Effector memory CD4-positive, alpha-beta T cell (primary cell): ENCODE measurements at regions not wholly inside any gene's neighbourhood (a gene's known extent, or its start where the extent isn't known, plus 50 kb on each side); places are given as distances from the start of the nearest gene placed in this dataset.

ENCODE experiments used
- DNase-seq, 3 donors: peaks; one replicate each; pipeline ENCODE4 v3.0.0-alpha.2; 2020
- H3K27ac ChIP-seq: 2 replicates; pipeline ENCODE4 v1.7.0; 2013; ENCODE audit warnings: mild to moderate bottlenecking, low read length, moderate library complexity; ENCODE audit not compliant: insufficient read depth, poor library complexity, severe bottlenecking
- H3K27me3 ChIP-seq: replicated peaks from 2 replicates; pipeline ENCODE4 v1.7.0; 2013; ENCODE audit warnings: mild to moderate bottlenecking, low read length; ENCODE audit not compliant: insufficient read depth, control insufficient read depth, poor library complexity, severe bottlenecking
- H3K36me3 ChIP-seq: 2 replicates; pipeline ENCODE4 v1.7.0; 2013; ENCODE audit warnings: mild to moderate bottlenecking, low read length, moderate library complexity; ENCODE audit not compliant: control insufficient read depth, insufficient read depth
- H3K4me1 ChIP-seq: 2 replicates; pipeline ENCODE4 v1.7.0; 2013; ENCODE audit warnings: low read length, mild to moderate bottlenecking; ENCODE audit not compliant: control insufficient read depth, insufficient read depth, poor library complexity, severe bottlenecking
- H3K4me3 ChIP-seq: 2 replicates; pipeline ENCODE4 v1.7.0; 2013; ENCODE audit warnings: low read length, low read depth, mild to moderate bottlenecking; ENCODE audit not compliant: insufficient read depth, poor library complexity, severe bottlenecking
- H3K9me3 ChIP-seq: 2 replicates; pipeline ENCODE4 v1.7.0; 2013; ENCODE audit warnings: mild to moderate bottlenecking, low read length, moderate library complexity; ENCODE audit not compliant: control insufficient read depth

DNA sequence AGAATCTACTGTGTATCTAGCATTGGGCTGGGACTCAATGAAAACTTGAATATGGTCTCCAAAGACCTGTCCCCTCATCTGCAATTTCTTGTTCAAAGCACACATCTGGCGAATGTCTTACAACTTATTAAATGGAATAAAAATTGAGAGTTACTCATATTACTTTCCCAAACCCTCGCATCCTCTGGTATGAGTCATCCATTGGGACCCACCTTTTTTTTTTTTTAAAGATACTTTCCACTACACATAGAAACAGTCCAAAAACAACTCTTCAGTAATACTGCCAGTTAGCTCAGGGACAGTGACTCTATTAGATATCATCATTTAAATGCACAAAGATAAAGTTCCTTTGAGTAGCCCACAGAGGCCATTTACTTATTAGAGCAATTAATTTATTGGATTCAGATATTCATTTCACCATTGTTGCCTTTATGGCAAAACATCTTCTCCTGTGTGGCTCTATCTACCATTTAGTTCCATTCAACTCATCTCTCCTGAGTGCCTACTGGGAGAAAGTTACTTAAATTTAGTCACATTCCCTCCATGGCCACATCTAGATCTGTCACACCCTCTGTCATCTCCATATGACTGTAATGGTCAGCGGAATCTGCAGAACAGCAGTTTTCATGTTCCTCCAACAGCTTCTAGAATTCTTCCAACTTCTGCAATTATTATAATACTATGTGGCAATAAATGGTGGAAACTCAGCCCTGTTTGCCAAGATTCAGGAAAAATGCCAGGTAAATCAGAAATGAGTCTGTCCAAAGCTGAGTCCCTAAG lies 77.9 kb upstream of the ARHGEF3 start:
- Histone ChIP-seq H3K4me3 (no peak overlapping the region), H3K9me3 (no peaks in the 10 kb centered on the region), H3K36me3 (no peaks in the 10 kb centered on the region), H3K4me1 (peaks cover 13% of the 10 kb centered on the region), H3K27ac (no peak overlapping the region), H3K27me3 (no peaks in the 10 kb centered on the region)
- DNase-seq: no peak

DNA sequence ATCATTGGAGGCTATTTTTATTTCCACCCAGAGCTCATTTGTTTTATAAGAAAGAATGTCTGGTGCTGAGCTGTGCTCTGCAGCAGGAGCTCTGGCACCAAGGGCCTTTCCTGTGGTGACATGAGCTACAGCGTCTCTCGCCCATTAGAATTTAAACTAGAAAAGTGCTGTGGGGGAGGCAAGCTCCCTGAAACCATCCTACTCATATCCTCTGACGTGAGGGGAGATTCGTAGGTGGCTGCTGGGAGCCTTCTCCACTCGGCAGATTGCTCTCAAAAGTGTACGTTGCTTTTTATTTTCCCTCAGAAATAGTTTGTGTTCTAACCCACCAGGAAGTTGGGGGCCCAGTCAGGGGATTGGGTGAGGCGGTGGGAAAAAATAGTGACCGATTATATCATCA lies 76.3 kb upstream of the ARHGEF3 start:
- Histone ChIP-seq H3K36me3 (no peaks in the 10 kb centered on the region), H3K27me3 (no peaks in the 10 kb centered on the region), H3K4me1 (peaks cover 10% of the 10 kb centered on the region), H3K4me3 (no peak overlapping the region), H3K9me3 (no peaks in the 10 kb centered on the region), H3K27ac (peak overlapping the region; percentile 30)
- peak in 1 of 3 donors; percentile 4 for DNase-seq

DNA sequence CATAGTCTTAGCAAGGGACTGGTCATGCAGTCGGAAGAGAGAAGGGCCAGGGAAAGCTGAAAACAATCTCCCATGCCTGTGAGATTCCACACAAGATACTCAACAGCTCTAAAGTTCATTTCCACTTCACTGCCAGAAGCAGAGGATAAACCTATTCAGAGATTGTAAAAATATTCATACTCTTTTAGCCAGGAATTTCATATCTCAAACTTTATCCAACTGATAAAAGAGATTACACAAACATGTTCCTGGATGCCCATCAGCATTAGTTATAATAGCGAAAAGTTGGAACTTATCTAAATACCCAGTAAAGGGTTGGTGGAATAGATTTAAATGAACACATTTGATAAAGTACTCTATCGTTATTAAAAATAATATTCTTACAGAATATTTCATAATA lies 75.2 kb upstream of the ARHGEF3 start:
- peaks cover 10% of the 10 kb centered on the region for H3K4me1 ChIP-seq
- no peak overlapping the region for H3K27ac ChIP-seq
- no peaks in the 10 kb centered on the region for H3K36me3 ChIP-seq
- no peak for DNase-seq
- H3K4me3 ChIP-seq: no peak overlapping the region
- no peaks in the 10 kb centered on the region for H3K27me3 ChIP-seq
- H3K9me3 ChIP-seq: no peaks in the 10 kb centered on the region

DNA sequence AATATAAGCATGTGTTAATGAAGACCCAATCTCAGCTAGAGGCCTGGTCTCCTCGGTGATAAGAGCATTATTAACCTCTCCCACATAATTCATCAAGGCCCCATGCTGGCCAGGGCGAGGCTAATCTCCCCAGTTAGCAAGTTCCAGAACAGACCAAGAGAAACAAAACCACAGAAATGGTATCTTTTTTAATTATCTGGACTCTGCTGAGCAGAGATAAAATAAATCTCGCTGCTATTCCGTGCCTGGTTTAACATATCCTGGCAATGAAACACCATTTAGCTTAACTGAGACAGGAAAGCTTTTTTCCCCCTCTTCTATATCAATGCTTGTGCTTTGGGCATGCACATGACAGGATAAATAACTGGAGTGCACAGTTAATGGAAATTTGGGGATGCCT lies 72.5 kb upstream of the ARHGEF3 start:
- H3K4me3 ChIP-seq: no peak overlapping the region
- H3K27me3 ChIP-seq: no peaks in the 10 kb centered on the region
- no peaks in the 10 kb centered on the region for H3K36me3 ChIP-seq
- DNase-seq: no peak
- H3K9me3 ChIP-seq: no peaks in the 10 kb centered on the region
- peaks cover 15% of the 10 kb centered on the region for H3K4me1 ChIP-seq
- no peak overlapping the region for H3K27ac ChIP-seq

DNA sequence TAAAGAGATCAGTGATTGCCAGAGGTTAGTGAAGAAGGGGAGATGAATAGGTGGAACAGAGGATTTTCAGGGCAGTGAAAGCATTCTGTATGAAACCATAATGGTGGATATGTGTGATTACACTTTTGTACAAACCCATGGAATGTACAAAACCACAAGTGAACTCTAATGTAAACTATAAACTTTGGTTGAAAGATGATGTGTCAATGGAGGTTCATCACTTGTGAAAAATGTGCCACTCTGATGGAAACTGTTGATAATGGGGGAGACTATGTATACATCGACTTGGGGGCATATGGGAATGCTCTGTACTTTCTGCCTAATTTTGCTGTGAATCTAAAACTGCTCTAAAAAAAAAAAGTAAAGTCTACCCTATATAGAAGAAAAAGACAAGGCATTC lies 68.7 kb upstream of the ARHGEF3 start:
- no peak overlapping the region for H3K4me3 ChIP-seq
- H3K27ac ChIP-seq: no peak overlapping the region
- H3K4me1 ChIP-seq: peaks cover 8% of the 10 kb centered on the region
- H3K9me3 ChIP-seq: no peaks in the 10 kb centered on the region
- H3K36me3 ChIP-seq: no peaks in the 10 kb centered on the region
- no peak for DNase-seq
- H3K27me3 ChIP-seq: no peaks in the 10 kb centered on the region

DNA sequence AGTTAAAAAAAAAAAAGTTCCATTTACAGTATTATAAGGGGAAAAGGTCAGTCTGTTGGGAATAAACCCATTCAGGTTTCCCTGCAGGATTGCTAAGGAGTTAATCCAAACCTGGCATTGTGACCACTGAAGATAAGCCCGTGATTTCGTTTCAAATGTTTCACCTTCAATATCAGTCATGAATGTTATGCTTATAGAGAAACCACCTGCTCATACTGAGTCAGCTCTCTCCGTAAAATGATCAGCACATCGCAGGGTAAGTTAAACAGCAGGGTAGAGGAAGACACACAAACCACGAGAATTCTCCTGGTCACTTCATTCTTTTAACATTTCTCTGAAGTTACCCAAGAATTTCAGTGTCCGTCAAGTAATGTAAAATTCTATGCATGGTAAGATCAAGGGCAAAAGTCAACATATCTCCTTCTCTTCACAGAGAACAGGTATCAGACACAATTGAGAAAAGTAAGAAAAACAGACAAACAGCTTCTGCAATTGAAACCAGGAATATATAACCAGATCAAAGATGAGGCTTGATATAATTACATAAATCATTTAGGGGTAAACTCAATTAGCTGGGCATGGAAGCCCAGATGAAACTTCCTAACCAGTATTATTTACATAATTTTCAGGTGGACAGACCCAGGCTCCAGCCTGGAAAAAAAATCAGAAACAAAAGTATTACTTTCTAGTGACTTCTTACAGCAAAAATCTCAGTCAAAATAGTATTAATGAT lies 67.6 kb upstream of the ARHGEF3 start:
- no peak for DNase-seq
- no peaks in the 10 kb centered on the region for H3K9me3 ChIP-seq
- H3K4me3 ChIP-seq: peak overlapping the region; percentile 1
- no peaks in the 10 kb centered on the region for H3K27me3 ChIP-seq
- H3K4me1 ChIP-seq: peaks cover 8% of the 10 kb centered on the region
- H3K36me3 ChIP-seq: no peaks in the 10 kb centered on the region
- no peak overlapping the region for H3K27ac ChIP-seq

DNA sequence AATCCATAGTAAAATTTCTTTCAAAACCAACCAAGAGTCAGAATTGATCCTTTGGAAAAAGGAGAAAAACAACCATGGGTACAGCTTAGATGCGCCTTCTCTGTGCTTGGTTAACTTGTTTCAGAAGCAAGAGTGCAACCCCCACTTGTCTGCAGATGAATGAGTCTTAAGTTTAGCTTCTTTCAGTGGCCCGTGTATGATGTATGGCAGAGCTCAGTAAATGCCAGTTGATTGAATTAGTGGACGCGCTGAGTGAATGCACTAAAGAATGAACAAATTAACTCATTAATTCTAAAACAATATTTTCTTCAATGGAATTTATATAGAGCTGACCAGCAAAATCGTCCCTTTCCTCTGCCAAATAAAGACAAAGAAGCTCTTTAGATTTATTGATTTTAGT lies 67.0 kb upstream of the ARHGEF3 start:
- no peak overlapping the region for H3K27ac ChIP-seq
- H3K27me3 ChIP-seq: no peaks in the 10 kb centered on the region
- no peaks in the 10 kb centered on the region for H3K36me3 ChIP-seq
- H3K4me3 ChIP-seq: peak overlapping the region; percentile 1
- no peaks in the 10 kb centered on the region for H3K9me3 ChIP-seq
- H3K4me1 ChIP-seq: peaks cover 8% of the 10 kb centered on the region
- DNase-seq: no peak

DNA sequence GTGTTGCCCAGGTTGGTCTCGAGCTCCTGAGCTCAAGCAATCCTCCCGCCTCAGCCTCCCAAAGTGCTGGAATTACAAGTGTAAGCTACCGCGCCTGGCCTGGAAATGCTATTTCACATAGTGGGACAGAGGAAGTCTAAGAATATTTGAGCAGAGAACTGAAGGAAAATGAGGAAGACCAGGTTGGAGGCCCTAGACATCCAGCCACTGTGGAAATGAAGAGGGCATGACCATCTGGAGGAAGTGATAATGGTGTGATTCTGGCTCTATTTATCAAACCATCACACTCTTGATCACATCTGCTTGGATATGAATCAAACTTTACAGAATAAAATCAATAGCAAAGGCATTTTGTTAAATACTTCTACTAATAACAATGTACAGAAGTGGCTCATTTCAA lies 65.9 kb upstream of the ARHGEF3 start:
- no peak for DNase-seq
- H3K27ac ChIP-seq: no peak overlapping the region
- no peak overlapping the region for H3K4me3 ChIP-seq

DNA sequence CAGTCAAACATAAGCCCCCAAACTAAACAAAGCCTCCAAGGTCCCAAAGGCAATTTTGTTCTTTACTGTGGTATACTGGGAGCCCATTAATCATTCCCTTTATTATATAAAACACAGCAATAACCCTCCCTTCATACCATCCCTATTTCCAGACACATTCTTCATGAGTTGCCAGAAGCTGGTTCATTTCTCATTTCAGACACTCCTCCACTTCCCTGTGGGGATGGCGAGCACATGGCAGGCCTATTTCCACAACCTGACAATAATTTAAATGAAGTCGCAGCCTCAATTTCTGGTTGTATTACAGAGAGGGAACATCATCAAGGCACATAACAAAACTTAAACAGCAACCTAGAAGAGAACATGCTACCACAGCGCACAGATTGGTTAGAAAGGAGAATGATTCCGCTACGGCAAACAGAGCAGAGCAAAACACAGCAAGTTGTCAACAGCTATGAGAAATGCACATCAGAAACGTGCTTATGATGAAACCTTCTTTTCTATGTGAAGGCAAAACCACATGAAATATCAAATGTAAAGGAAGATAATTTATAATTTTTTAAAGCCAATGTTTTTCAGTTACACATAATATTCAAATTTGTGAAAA lies 63.3 kb upstream of the ARHGEF3 start:
- no peak overlapping the region for H3K4me3 ChIP-seq
- H3K27me3 ChIP-seq: no peaks in the 10 kb centered on the region
- H3K27ac ChIP-seq: no peak overlapping the region
- no peak for DNase-seq
- H3K4me1 ChIP-seq: peaks cover 31% of the 10 kb centered on the region
- H3K9me3 ChIP-seq: no peaks in the 10 kb centered on the region
- H3K36me3 ChIP-seq: no peaks in the 10 kb centered on the region

More for the DNA sequence above, 65.9 kb upstream of the ARHGEF3 start:
- Histone ChIP-seq H3K36me3 (no peaks in the 10 kb centered on the region), H3K27me3 (no peaks in the 10 kb centered on the region), H3K9me3 (no peaks in the 10 kb centered on the region), H3K4me1 (peaks cover 9% of the 10 kb centered on the region)

DNA sequence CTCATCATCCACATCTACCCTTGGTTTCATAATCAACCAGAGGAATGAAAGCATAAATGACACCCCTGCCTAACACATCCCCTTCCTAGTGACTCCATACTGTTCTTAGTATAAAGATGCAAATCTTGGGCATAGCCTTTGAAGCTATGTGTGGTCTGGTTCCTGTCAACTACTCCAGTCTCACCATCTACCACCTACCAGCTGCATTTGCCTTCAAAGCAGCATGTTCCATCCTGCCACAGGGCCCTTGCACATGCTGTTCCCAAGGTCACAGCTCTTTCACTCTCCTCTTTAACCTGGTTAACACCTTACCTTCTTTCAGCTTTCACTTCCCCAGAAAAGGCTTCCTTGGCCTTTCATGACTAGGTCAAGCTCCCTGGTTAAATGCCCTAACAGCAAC lies 62.3 kb upstream of the ARHGEF3 start:
- no peak for DNase-seq

More for the DNA sequence above, 62.3 kb upstream of the ARHGEF3 start:
- Histone ChIP-seq H3K4me3 (no peak overlapping the region), H3K4me1 (peaks cover 26% of the 10 kb centered on the region), H3K9me3 (no peaks in the 10 kb centered on the region), H3K36me3 (no peaks in the 10 kb centered on the region), H3K27me3 (no peaks in the 10 kb centered on the region), H3K27ac (no peak overlapping the region)
